ENCODE measurements at regions not wholly inside any gene's neighbourhood (a gene's known extent, or its start where the extent isn't known, plus 50 kb on each side); places are given as distances from the start of the nearest gene placed in this dataset.

- Histone ChIP-seq H3K27ac (ENCODE audit: low read depth, low read length) (no peak overlapping the region), H3K27me3 (ENCODE audit: control insufficient read depth in 5 of 5, insufficient read depth in 4 of 5, low read length in 5 of 5) (no peaks in the 10 kb centered on the region), H3K36me3 (ENCODE audit: control insufficient read depth in 5 of 5, insufficient read depth in 5 of 5, low read length in 5 of 5) (no peaks in the 10 kb centered on the region), H3K9ac (ENCODE audit: low read length in 5 of 5) (no peak overlapping the region), H3K9me3 (ENCODE audit: control insufficient read depth in 5 of 5, low read length in 5 of 5) (peaks cover 0 to 5% (median 2%) of the 10 kb centered on the region in 5 donors), H3K4me1 (ENCODE audit: control insufficient read depth in 5 of 5, insufficient read depth in 5 of 5, low read length in 5 of 5) (no peaks in the 10 kb centered on the region), H3K4me3 (ENCODE audit: low read depth in 1 of 5, low read length in 5 of 5) (no peak overlapping the region)
Measured at GRCh38 chr2:183267148-183267827, 143.0 kb downstream of the NUP35 start.

- no peak overlapping the region for H3K27ac ChIP-seq (ENCODE audit: low read depth, low read length)
- peaks cover 0 to 2% (median 0%) of the 10 kb centered on the region in 5 donors for H3K9me3 ChIP-seq (ENCODE audit: control insufficient read depth in 5 of 5, low read length in 5 of 5)
- no peaks in the 10 kb centered on the region for H3K36me3 ChIP-seq (ENCODE audit: control insufficient read depth in 5 of 5, insufficient read depth in 5 of 5, low read length in 5 of 5)
- H3K9ac ChIP-seq (ENCODE audit: low read length in 5 of 5), result no peak overlapping the region
- H3K4me1 ChIP-seq (ENCODE audit: control insufficient read depth in 5 of 5, insufficient read depth in 5 of 5, low read length in 5 of 5), result no peaks in the 10 kb centered on the region
- no peaks in the 10 kb centered on the region for H3K27me3 ChIP-seq (ENCODE audit: control insufficient read depth in 5 of 5, insufficient read depth in 4 of 5, low read length in 5 of 5)
- H3K4me3 ChIP-seq (ENCODE audit: low read depth in 1 of 5, low read length in 5 of 5), result no peak overlapping the region
Measured at GRCh38 chr2:183269956-183270355, 145.7 kb downstream of the NUP35 start.

GRCh38 chr2:183283209-183283608 is 159.0 kb downstream of the NUP35 start:
- H3K27ac ChIP-seq (ENCODE audit: low read depth, low read length), result no peak overlapping the region
- peaks cover 0 to 3% (median 0%) of the 10 kb centered on the region in 5 donors for H3K9me3 ChIP-seq (ENCODE audit: control insufficient read depth in 5 of 5, low read length in 5 of 5)
- H3K27me3 ChIP-seq (ENCODE audit: control insufficient read depth in 5 of 5, insufficient read depth in 4 of 5, low read length in 5 of 5), result no peaks in the 10 kb centered on the region
- H3K4me1 ChIP-seq (ENCODE audit: control insufficient read depth in 5 of 5, insufficient read depth in 5 of 5, low read length in 5 of 5), result no peaks in the 10 kb centered on the region
- no peaks in the 10 kb centered on the region for H3K36me3 ChIP-seq (ENCODE audit: control insufficient read depth in 5 of 5, insufficient read depth in 5 of 5, low read length in 5 of 5)
- H3K9ac ChIP-seq (ENCODE audit: low read length in 5 of 5), result no peak overlapping the region
- no peak overlapping the region for H3K4me3 ChIP-seq (ENCODE audit: low read depth in 1 of 5, low read length in 5 of 5)

GRCh38 chr2:183284606-183285005 is 160.4 kb downstream of the NUP35 start:
- Histone ChIP-seq H3K27me3 (ENCODE audit: control insufficient read depth in 5 of 5, insufficient read depth in 4 of 5, low read length in 5 of 5) (no peaks in the 10 kb centered on the region), H3K27ac (ENCODE audit: low read depth, low read length) (no peak overlapping the region), H3K4me1 (ENCODE audit: control insufficient read depth in 5 of 5, insufficient read depth in 5 of 5, low read length in 5 of 5) (no peaks in the 10 kb centered on the region), H3K9ac (ENCODE audit: low read length in 5 of 5) (no peak overlapping the region), H3K36me3 (ENCODE audit: control insufficient read depth in 5 of 5, insufficient read depth in 5 of 5, low read length in 5 of 5) (no peaks in the 10 kb centered on the region), H3K9me3 (ENCODE audit: control insufficient read depth in 5 of 5, low read length in 5 of 5) (peaks cover 0 to 3% (median 0%) of the 10 kb centered on the region in 5 donors), H3K4me3 (ENCODE audit: low read depth in 1 of 5, low read length in 5 of 5) (no peak overlapping the region)

- no peak overlapping the region for H3K4me3 ChIP-seq (ENCODE audit: low read depth in 1 of 5, low read length in 5 of 5)
- no peaks in the 10 kb centered on the region for H3K36me3 ChIP-seq (ENCODE audit: control insufficient read depth in 5 of 5, insufficient read depth in 5 of 5, low read length in 5 of 5)
- H3K27me3 ChIP-seq (ENCODE audit: control insufficient read depth in 5 of 5, insufficient read depth in 4 of 5, low read length in 5 of 5), result no peaks in the 10 kb centered on the region
- H3K9ac ChIP-seq (ENCODE audit: low read length in 5 of 5), result no peak overlapping the region
- no peaks in the 10 kb centered on the region for H3K4me1 ChIP-seq (ENCODE audit: control insufficient read depth in 5 of 5, insufficient read depth in 5 of 5, low read length in 5 of 5)
- no peak overlapping the region for H3K27ac ChIP-seq (ENCODE audit: low read depth, low read length)
- H3K9me3 ChIP-seq (ENCODE audit: control insufficient read depth in 5 of 5, low read length in 5 of 5), result no peaks in the 10 kb centered on the region
Measured at GRCh38 chr2:183291436-183291835, 167.2 kb downstream of the NUP35 start.

GRCh38 chr2:183292028-183292427 is 167.8 kb downstream of the NUP35 start:
- Histone ChIP-seq H3K9ac (ENCODE audit: low read length in 5 of 5) (no peak overlapping the region), H3K36me3 (ENCODE audit: control insufficient read depth in 5 of 5, insufficient read depth in 5 of 5, low read length in 5 of 5) (no peaks in the 10 kb centered on the region), H3K4me1 (ENCODE audit: control insufficient read depth in 5 of 5, insufficient read depth in 5 of 5, low read length in 5 of 5) (no peaks in the 10 kb centered on the region), H3K4me3 (ENCODE audit: low read depth in 1 of 5, low read length in 5 of 5) (no peak overlapping the region), H3K27me3 (ENCODE audit: control insufficient read depth in 5 of 5, insufficient read depth in 4 of 5, low read length in 5 of 5) (no peaks in the 10 kb centered on the region), H3K9me3 (ENCODE audit: control insufficient read depth in 5 of 5, low read length in 5 of 5) (no peaks in the 10 kb centered on the region), H3K27ac (ENCODE audit: low read depth, low read length) (no peak overlapping the region)

GRCh38 chr2:183339311-183339710 is 215.1 kb downstream of the NUP35 start:
- H3K4me1 ChIP-seq (ENCODE audit: control insufficient read depth in 5 of 5, insufficient read depth in 5 of 5, low read length in 5 of 5), result no peaks in the 10 kb centered on the region
- no peak overlapping the region for H3K27ac ChIP-seq (ENCODE audit: low read depth, low read length)
- H3K27me3 ChIP-seq (ENCODE audit: control insufficient read depth in 5 of 5, insufficient read depth in 4 of 5, low read length in 5 of 5), result no peaks in the 10 kb centered on the region

GRCh38 chr2:183341057-183341456 is 216.8 kb downstream of the NUP35 start:
- no peak overlapping the region for H3K4me3 ChIP-seq (ENCODE audit: low read depth in 1 of 5, low read length in 5 of 5)
- H3K9me3 ChIP-seq (ENCODE audit: control insufficient read depth in 5 of 5, low read length in 5 of 5), result peaks cover 0 to 6% (median 0%) of the 10 kb centered on the region in 5 donors
- H3K4me1 ChIP-seq (ENCODE audit: control insufficient read depth in 5 of 5, insufficient read depth in 5 of 5, low read length in 5 of 5), result no peaks in the 10 kb centered on the region
- no peaks in the 10 kb centered on the region for H3K27me3 ChIP-seq (ENCODE audit: control insufficient read depth in 5 of 5, insufficient read depth in 4 of 5, low read length in 5 of 5)
- no peak overlapping the region for H3K9ac ChIP-seq (ENCODE audit: low read length in 5 of 5)
- no peak overlapping the region for H3K27ac ChIP-seq (ENCODE audit: low read depth, low read length)
- no peaks in the 10 kb centered on the region for H3K36me3 ChIP-seq (ENCODE audit: control insufficient read depth in 5 of 5, insufficient read depth in 5 of 5, low read length in 5 of 5)

More at GRCh38 chr2:183339311-183339710, 215.1 kb downstream of the NUP35 start:
- Histone ChIP-seq H3K9ac (ENCODE audit: low read length in 5 of 5) (no peak overlapping the region), H3K36me3 (ENCODE audit: control insufficient read depth in 5 of 5, insufficient read depth in 5 of 5, low read length in 5 of 5) (no peaks in the 10 kb centered on the region), H3K9me3 (ENCODE audit: control insufficient read depth in 5 of 5, low read length in 5 of 5) (peaks cover 0 to 6% (median 0%) of the 10 kb centered on the region in 5 donors), H3K4me3 (ENCODE audit: low read depth in 1 of 5, low read length in 5 of 5) (no peak overlapping the region)

GRCh38 chr2:183347969-183348368 is 223.7 kb downstream of the NUP35 start:
- Histone ChIP-seq H3K4me1 (ENCODE audit: control insufficient read depth in 5 of 5, insufficient read depth in 5 of 5, low read length in 5 of 5) (no peaks in the 10 kb centered on the region), H3K27ac (ENCODE audit: low read depth, low read length) (no peak overlapping the region), H3K9me3 (ENCODE audit: control insufficient read depth in 5 of 5, low read length in 5 of 5) (no peaks in the 10 kb centered on the region), H3K36me3 (ENCODE audit: control insufficient read depth in 5 of 5, insufficient read depth in 5 of 5, low read length in 5 of 5) (no peaks in the 10 kb centered on the region), H3K27me3 (ENCODE audit: control insufficient read depth in 5 of 5, insufficient read depth in 4 of 5, low read length in 5 of 5) (no peaks in the 10 kb centered on the region), H3K4me3 (ENCODE audit: low read depth in 1 of 5, low read length in 5 of 5) (no peak overlapping the region), H3K9ac (ENCODE audit: low read length in 5 of 5) (no peak overlapping the region)

GRCh38 chr2:183348492-183348891 is 224.2 kb downstream of the NUP35 start:
- Histone ChIP-seq H3K9ac (ENCODE audit: low read length in 5 of 5) (no peak overlapping the region), H3K36me3 (ENCODE audit: control insufficient read depth in 5 of 5, insufficient read depth in 5 of 5, low read length in 5 of 5) (no peaks in the 10 kb centered on the region), H3K9me3 (ENCODE audit: control insufficient read depth in 5 of 5, low read length in 5 of 5) (no peaks in the 10 kb centered on the region), H3K4me3 (ENCODE audit: low read depth in 1 of 5, low read length in 5 of 5) (no peak overlapping the region), H3K27ac (ENCODE audit: low read depth, low read length) (no peak overlapping the region), H3K27me3 (ENCODE audit: control insufficient read depth in 5 of 5, insufficient read depth in 4 of 5, low read length in 5 of 5) (no peaks in the 10 kb centered on the region), H3K4me1 (ENCODE audit: control insufficient read depth in 5 of 5, insufficient read depth in 5 of 5, low read length in 5 of 5) (no peaks in the 10 kb centered on the region)
